OCI-LY1 (cell line): ENCODE measurements at regions not wholly inside any gene's neighbourhood (a gene's known extent, or its start where the extent isn't known, plus 50 kb on each side); places are given as distances from the start of the nearest gene placed in this dataset.

ENCODE experiments used
- H2AFZ ChIP-seq: fragments of 200-600 bp; sonication (generic), shearing (Covaris generic); 2 replicates; pipeline ENCODE4 v1.6.0; 2014; ENCODE audit warnings: antibody characterized with exemption, mild to moderate bottlenecking, low read length
- H3F3A ChIP-seq: fragments of 200-600 bp; sonication (generic), shearing (Covaris generic); 2 replicates; pipeline ENCODE4 v1.6.0; 2014; ENCODE audit warnings: mild to moderate bottlenecking, antibody characterized with exemption, low read length, moderate library complexity; ENCODE audit not compliant: insufficient read depth
- H3K27ac ChIP-seq: fragments of 200-600 bp; sonication (generic); 2 replicates; pipeline ENCODE4 v1.5.1; 2014; ENCODE audit warnings: low read length, mixed run types, mild to moderate bottlenecking, low read depth; ENCODE audit not compliant: poor library complexity, severe bottlenecking
- H3K27me3 ChIP-seq: fragments of 200-600 bp; sonication (generic); 2 replicates; pipeline ENCODE4 v1.6.0; 2014; ENCODE audit warnings: antibody characterized with exemption, mild to moderate bottlenecking, low read length, moderate library complexity; ENCODE audit not compliant: insufficient read depth
- H3K36me3 ChIP-seq: fragments of 200-600 bp; sonication (generic); 2 replicates; pipeline ENCODE4 v1.6.1; 2014; ENCODE audit warnings: mild to moderate bottlenecking, antibody characterized with exemption, low read length, moderate library complexity, mixed read lengths; ENCODE audit not compliant: insufficient read depth
- H3K4me1 ChIP-seq: fragments of 200-600 bp; sonication (generic); 2 replicates; pipeline ENCODE4 v1.5.1; 2014; ENCODE audit warnings: mild to moderate bottlenecking, low read length, moderate library complexity; ENCODE audit not compliant: insufficient read depth, severe bottlenecking
- H3K4me2 ChIP-seq: fragments of 200-600 bp; sonication (generic), shearing (Covaris generic); 2 replicates; pipeline ENCODE4 v1.6.1; 2014; ENCODE audit warnings: low read length
- H3K4me3 ChIP-seq: fragments of 200-600 bp; sonication (generic); 2 replicates; pipeline ENCODE4 v1.5.1; 2014; ENCODE audit warnings: low read length, low read depth, mild to moderate bottlenecking, mixed read lengths; ENCODE audit not compliant: poor library complexity, severe bottlenecking
- H3K79me2 ChIP-seq: fragments of 200-600 bp; shearing (Covaris generic); 2 replicates; pipeline ENCODE4 v1.6.1; 2016; ENCODE audit warnings: mixed run types, low read length, mixed read lengths; ENCODE audit not compliant: insufficient read depth
- H3K9ac ChIP-seq: fragments of 200-600 bp; sonication (generic), shearing (Covaris generic); 2 replicates; pipeline ENCODE4 v1.6.1; 2014; ENCODE audit warnings: mild to moderate bottlenecking, low read length, mixed read lengths
- H3K9me2 ChIP-seq: fragments of 200-600 bp; sonication (generic), shearing (Covaris generic); 2 replicates; pipeline ENCODE4 v1.6.1; 2014; ENCODE audit warnings: low read depth, mild to moderate bottlenecking, low read length, mixed read lengths
- H3K9me3 ChIP-seq: fragments of 200-600 bp; shearing (Covaris generic); 2 replicates; pipeline ENCODE4 v1.6.1; 2014; ENCODE audit warnings: low read length, mixed read lengths
- H4K20me1 ChIP-seq: fragments of 200-600 bp; sonication (generic), shearing (Covaris generic); 2 replicates; pipeline ENCODE4 v1.6.0; 2016; ENCODE audit warnings: mild to moderate bottlenecking, low read length; ENCODE audit not compliant: insufficient read depth
- CTCF ChIP-seq: fragments of 200-600 bp; sonication (generic), shearing (Covaris generic); IDR thresholded peaks from 2 replicates; pipeline ENCODE4 v1.5.1; 2017; ENCODE audit warnings: mild to moderate bottlenecking, antibody characterized with exemption, low read length, moderate library complexity, mixed read lengths
- EZH2 ChIP-seq: fragments of 200-600 bp; sonication (generic), shearing (Covaris generic); IDR thresholded peaks from 2 replicates; pipeline ENCODE4 v1.8.0; 2017; ENCODE audit warnings: borderline replicate concordance, mixed run types, mild to moderate bottlenecking, antibody characterized with exemption, low read length, moderate library complexity, mixed read lengths

DNA sequence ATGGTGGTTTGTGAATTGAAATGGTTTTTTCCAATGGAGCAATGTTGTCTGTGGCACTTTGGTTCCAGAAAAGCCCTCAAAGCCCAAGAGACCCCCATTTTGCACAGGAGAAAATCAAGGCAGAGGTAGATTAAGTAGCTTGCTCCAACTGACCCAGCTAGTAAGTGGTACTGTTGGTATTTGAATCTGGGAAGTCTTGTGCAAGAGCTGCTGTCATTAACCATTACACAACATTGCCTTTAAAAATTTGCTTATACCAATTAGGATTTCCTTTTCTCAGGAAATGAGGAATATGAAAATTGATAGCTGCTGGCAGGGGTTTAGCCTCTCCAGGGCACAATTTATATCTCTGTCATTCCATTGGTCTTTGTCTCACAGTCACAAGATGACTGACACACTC is 102.4 kb upstream of the UBE3A start:
- no peak overlapping the region for H3K9ac ChIP-seq
- no peak overlapping the region for H3K4me3 ChIP-seq
- H3K9me3 ChIP-seq: no peaks in the 10 kb centered on the region
- H3K4me1 ChIP-seq: no peaks in the 10 kb centered on the region
- no peaks in the 10 kb centered on the region for H3F3A ChIP-seq
- H3K79me2 ChIP-seq: no peaks in the 10 kb centered on the region
- TF ChIP-seq CTCF (no peak), EZH2 (no peak)
- H3K27ac ChIP-seq: no peak overlapping the region
- no peak overlapping the region for H3K4me2 ChIP-seq
- H3K27me3 ChIP-seq: no peaks in the 10 kb centered on the region
- no peaks in the 10 kb centered on the region for H3K9me2 ChIP-seq
- H4K20me1 ChIP-seq: no peaks in the 10 kb centered on the region
- H2AFZ ChIP-seq: no peak overlapping the region
- H3K36me3 ChIP-seq: no peaks in the 10 kb centered on the region

- no peaks in the 10 kb centered on the region for H3K27me3 ChIP-seq
- H3K4me2 ChIP-seq: no peak overlapping the region
- no peaks in the 10 kb centered on the region for H4K20me1 ChIP-seq
- H2AFZ ChIP-seq: no peak overlapping the region
- no peaks in the 10 kb centered on the region for H3F3A ChIP-seq
- no peaks in the 10 kb centered on the region for H3K79me2 ChIP-seq
- no peak overlapping the region for H3K4me3 ChIP-seq
- no peaks in the 10 kb centered on the region for H3K9me2 ChIP-seq
- H3K4me1 ChIP-seq: no peaks in the 10 kb centered on the region
- H3K36me3 ChIP-seq: no peaks in the 10 kb centered on the region
- no peak overlapping the region for H3K9ac ChIP-seq
- no peak for TF ChIP-seq EZH2
- TF ChIP-seq CTCF: no peak
- H3K27ac ChIP-seq: no peak overlapping the region
- no peaks in the 10 kb centered on the region for H3K9me3 ChIP-seq
These were observed 98.2 kb upstream of the UBE3A start for GRCh38 chr15:25536801-25537611.

DNA sequence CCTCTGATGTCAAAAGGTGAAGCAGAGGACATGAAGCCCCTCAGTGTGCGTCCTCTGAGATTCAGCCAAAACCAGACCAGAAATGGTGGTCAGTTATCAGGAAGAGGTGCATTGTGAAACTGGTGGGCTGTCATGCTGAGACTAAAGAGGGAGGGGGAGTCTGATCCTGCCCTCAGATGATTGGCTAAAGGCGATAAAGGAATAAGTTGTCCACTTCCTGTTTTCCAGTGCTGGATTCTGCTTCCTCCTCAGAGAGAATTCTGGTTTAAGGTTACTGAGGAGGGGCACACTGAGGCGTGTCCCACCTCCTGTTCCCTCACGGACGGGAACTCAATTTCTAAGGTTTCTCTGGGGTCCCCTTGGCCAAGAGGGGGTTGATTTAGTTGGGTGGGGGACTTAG is 97.0 kb upstream of the UBE3A start:
- H3K9me3 ChIP-seq: no peaks in the 10 kb centered on the region
- H3K36me3 ChIP-seq: no peaks in the 10 kb centered on the region
- no peak for TF ChIP-seq CTCF
- TF ChIP-seq EZH2: no peak
- H3K4me3 ChIP-seq: no peak overlapping the region
- no peaks in the 10 kb centered on the region for H3K4me1 ChIP-seq
- no peaks in the 10 kb centered on the region for H4K20me1 ChIP-seq
- H3K27me3 ChIP-seq: no peaks in the 10 kb centered on the region
- no peak overlapping the region for H3K4me2 ChIP-seq
- no peak overlapping the region for H3K27ac ChIP-seq
- H3K9me2 ChIP-seq: no peaks in the 10 kb centered on the region
- no peak overlapping the region for H3K9ac ChIP-seq
- no peaks in the 10 kb centered on the region for H3F3A ChIP-seq
- no peak overlapping the region for H2AFZ ChIP-seq
- H3K79me2 ChIP-seq: no peaks in the 10 kb centered on the region
